ENCODE measurements at regions not wholly inside any gene's neighbourhood (a gene's known extent, or its start where the extent isn't known, plus 50 kb on each side); places are given as distances from the start of the nearest gene placed in this dataset.

DNA sequence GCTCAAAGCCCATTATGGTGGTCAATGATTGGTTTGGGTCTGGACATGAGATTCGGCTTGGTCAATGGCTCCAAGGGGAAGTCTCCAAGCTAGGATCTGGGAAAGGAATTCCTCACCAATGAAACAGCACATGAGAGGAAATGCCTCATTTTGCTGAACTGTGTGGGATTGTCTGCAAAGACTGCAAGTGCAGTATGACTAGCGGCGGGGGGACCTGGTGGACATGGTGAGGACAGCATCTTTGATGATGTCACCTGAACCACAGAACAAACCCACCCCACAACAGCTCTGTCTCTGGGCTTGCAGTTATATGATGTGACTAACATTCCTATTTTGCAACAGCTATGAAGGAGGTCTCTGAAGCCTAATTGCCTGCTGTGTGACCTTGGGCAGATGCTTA is 50.6 kb upstream of the NKD1 start:
- DNase-seq (no peak), ATAC-seq (ENCODE audit: insufficient read depth, low FRiP score) (no peak)
- WGBS, 2 donors = 64 to 85% methylated on average over 3 of the region's 3 CpGs

GRCh38 chr16:50496990-50497389 is 51.2 kb upstream of the NKD1 start:
- H3K4me1 ChIP-seq (ENCODE audit: control insufficient read depth in 5 of 5, insufficient read depth in 5 of 5, low read length in 5 of 5) = peaks cover 0 to 15% (median 0%) of the 10 kb centered on the region in 5 donors
- no peak overlapping the region for H3K9ac ChIP-seq (ENCODE audit: insufficient read depth in 1 of 2, low read length in 2 of 2)
- no peak overlapping the region for H3K4me3 ChIP-seq
- H3K36me3 ChIP-seq (ENCODE audit: control insufficient read depth in 4 of 4, insufficient read depth in 4 of 4, low read length in 4 of 4) = no peaks in the 10 kb centered on the region
- no peak for TF ChIP-seq CTCF (IDR thresholded peaks at IDR 0.05; ENCODE audit: control extremely low read depth, extremely low read depth)
- no peak for DNase-seq
- no peak for ATAC-seq (ENCODE audit: insufficient read depth, low FRiP score)
- H3K27me3 ChIP-seq (ENCODE audit: control insufficient read depth in 3 of 3, insufficient read depth in 3 of 3, low read length in 2 of 3) = no peaks in the 10 kb centered on the region
- no peak overlapping the region for H3K27ac ChIP-seq (ENCODE audit: low read depth in 1 of 2, low read length in 1 of 2)
- 91 to 98% methylated on average over 2 of the region's 2 CpGs for WGBS, 2 donors
- H3K9me3 ChIP-seq (ENCODE audit: control insufficient read depth in 4 of 4, insufficient read depth in 3 of 4, low read length in 3 of 4) = peaks cover 0 to 6% (median 1%) of the 10 kb centered on the region in 4 donors

More for the DNA sequence above, 50.6 kb upstream of the NKD1 start:
- no peak for TF ChIP-seq CTCF (IDR thresholded peaks at IDR 0.05; ENCODE audit: control extremely low read depth, extremely low read depth)
- Histone ChIP-seq H3K4me1 (ENCODE audit: control insufficient read depth in 5 of 5, insufficient read depth in 5 of 5, low read length in 5 of 5) (peaks cover 0 to 19% (median 0%) of the 10 kb centered on the region in 5 donors), H3K27me3 (ENCODE audit: control insufficient read depth in 3 of 3, insufficient read depth in 3 of 3, low read length in 2 of 3) (no peaks in the 10 kb centered on the region), H3K4me3 (no peak overlapping the region), H3K9ac (ENCODE audit: insufficient read depth in 1 of 2, low read length in 2 of 2) (no peak overlapping the region), H3K36me3 (ENCODE audit: control insufficient read depth in 4 of 4, insufficient read depth in 4 of 4, low read length in 4 of 4) (no peaks in the 10 kb centered on the region), H3K27ac (ENCODE audit: low read depth in 1 of 2, low read length in 1 of 2) (no peak overlapping the region), H3K9me3 (ENCODE audit: control insufficient read depth in 4 of 4, insufficient read depth in 3 of 4, low read length in 3 of 4) (peaks cover 0 to 9% (median 2%) of the 10 kb centered on the region in 4 donors)

DNA sequence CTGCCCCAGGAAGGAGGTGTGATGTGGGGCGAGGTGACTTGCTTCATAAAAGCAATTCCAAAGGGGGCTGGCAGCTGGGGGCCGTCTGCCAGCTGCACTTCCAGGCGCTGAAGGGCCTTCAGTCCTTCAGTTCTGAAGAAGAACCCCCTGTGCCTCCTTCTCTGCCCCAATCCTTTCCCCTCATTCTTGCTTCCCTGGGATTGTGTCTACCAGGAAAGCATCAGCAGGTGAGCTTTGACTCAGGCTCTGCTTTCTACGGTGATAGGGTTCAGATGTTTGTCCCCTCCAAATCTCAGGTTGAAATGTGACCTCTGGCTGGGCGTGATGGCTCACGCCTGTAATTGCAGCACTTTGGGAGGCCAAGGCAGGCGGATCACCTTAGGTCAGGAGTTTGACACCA is 52.5 kb upstream of the NKD1 start:
- H3K4me3 ChIP-seq = no peak overlapping the region
- H3K36me3 ChIP-seq (ENCODE audit: control insufficient read depth in 4 of 4, insufficient read depth in 4 of 4, low read length in 4 of 4) = no peaks in the 10 kb centered on the region
- H3K4me1 ChIP-seq (ENCODE audit: control insufficient read depth in 5 of 5, insufficient read depth in 5 of 5, low read length in 5 of 5) = peaks cover 0 to 15% (median 0%) of the 10 kb centered on the region in 5 donors
- H3K27me3 ChIP-seq (ENCODE audit: control insufficient read depth in 3 of 3, insufficient read depth in 3 of 3, low read length in 2 of 3) = no peaks in the 10 kb centered on the region
- H3K9ac ChIP-seq (ENCODE audit: insufficient read depth in 1 of 2, low read length in 2 of 2) = no peak overlapping the region
- no peak for TF ChIP-seq CTCF (IDR thresholded peaks at IDR 0.05; ENCODE audit: control extremely low read depth, extremely low read depth)
- no peak for DNase-seq
- H3K27ac ChIP-seq (ENCODE audit: low read depth in 1 of 2, low read length in 1 of 2) = no peak overlapping the region
- WGBS, 2 donors = 91 to 92% methylated on average over 7 of the region's 7 CpGs
- H3K9me3 ChIP-seq (ENCODE audit: control insufficient read depth in 4 of 4, insufficient read depth in 3 of 4, low read length in 3 of 4) = no peaks in the 10 kb centered on the region
- no peak for ATAC-seq (ENCODE audit: insufficient read depth, low FRiP score)
